Skeletal muscle tissue (tissue), 3 donors: ENCODE measurements at regions not wholly inside any gene's neighbourhood (a gene's known extent, or its start where the extent isn't known, plus 50 kb on each side); places are given as distances from the start of the nearest gene placed in this dataset.

Experiments used
- H3K27ac ChIP-seq: one replicate; pipeline ENCODE4 v1.7.0; 2013; ENCODE audit warnings: mild to moderate bottlenecking, low read depth, low read length, inconsistent platforms
- H3K27me3 ChIP-seq, 3 donors: one replicate each; pipeline ENCODE4 v1.7.0; 2013; ENCODE audit warnings: low read length in 3 of 3; ENCODE audit not compliant: control insufficient read depth in 3 of 3, insufficient read depth in 3 of 3
- H3K36me3 ChIP-seq, 3 donors: one replicate each; pipeline ENCODE4 v1.7.0; 2013; ENCODE audit warnings: low read length in 3 of 3; ENCODE audit not compliant: control insufficient read depth in 3 of 3, insufficient read depth in 3 of 3
- H3K4me1 ChIP-seq, 3 donors: one replicate each; pipeline ENCODE4 v1.7.0; 2013; ENCODE audit warnings: low read length in 3 of 3, mild to moderate bottlenecking in 3 of 3; ENCODE audit not compliant: control insufficient read depth in 3 of 3, insufficient read depth in 3 of 3
- H3K4me3 ChIP-seq, 3 donors: one replicate each; pipeline ENCODE4 v1.7.0; 2013; ENCODE audit warnings: low read length in 3 of 3
- H3K9ac ChIP-seq, 3 donors: one replicate each; pipeline ENCODE4 v1.7.0; 2013; ENCODE audit warnings: low read length in 3 of 3, mild to moderate bottlenecking in 3 of 3, moderate library complexity in 2 of 3, low read depth in 1 of 3
- H3K9me3 ChIP-seq, 3 donors: one replicate each; pipeline ENCODE4 v1.7.0; 2013; ENCODE audit warnings: low read length in 3 of 3; ENCODE audit not compliant: control insufficient read depth in 3 of 3
- donor health status: Osteomylitis.

DNA sequence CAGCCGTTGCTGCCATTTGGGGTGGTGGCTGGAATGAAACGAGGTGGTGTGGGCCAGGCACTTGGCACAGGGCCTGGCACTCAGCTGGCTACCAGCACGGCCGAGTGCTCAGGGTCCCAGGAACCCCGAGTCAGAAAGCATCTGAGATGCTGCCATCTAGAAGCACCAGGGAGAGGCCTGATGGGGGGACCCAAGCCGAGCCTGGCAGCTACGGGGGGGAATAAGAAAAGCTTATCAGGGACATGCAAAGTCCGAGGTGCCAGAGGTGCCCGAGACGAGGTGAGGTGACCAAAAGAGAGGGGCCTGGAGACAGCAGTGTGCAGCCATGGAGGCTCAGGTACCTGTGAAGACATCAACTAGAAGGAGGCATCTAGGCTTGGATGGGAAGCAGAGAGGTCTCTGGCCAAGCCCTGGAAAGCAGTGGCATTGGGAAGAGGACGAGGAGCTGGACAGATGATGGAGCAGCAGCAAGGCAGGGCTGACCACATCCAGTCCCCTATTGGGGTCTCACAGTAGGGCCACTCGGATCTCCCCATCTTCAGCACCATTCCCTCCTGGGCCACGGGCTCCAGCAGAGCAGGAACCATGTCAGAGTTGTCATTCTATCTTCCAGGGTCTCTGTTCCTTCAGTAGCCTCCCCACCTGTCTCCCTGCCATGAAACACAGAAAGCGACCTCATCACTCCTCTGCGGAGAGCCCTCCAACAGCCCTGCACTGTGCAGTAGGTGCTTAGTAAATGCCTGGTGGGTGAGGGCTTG, 59.3 kb upstream of the DIO3 start:
- Histone ChIP-seq H3K4me3 (no peak overlapping the region), H3K36me3 (no peaks in the 10 kb centered on the region), H3K9ac (no peak overlapping the region), H3K4me1 (peaks cover 3 to 9% (median 4%) of the 10 kb centered on the region in 3 donors), H3K9me3 (peaks cover 0 to 7% (median 6%) of the 10 kb centered on the region in 3 donors), H3K27ac (no peak overlapping the region), H3K27me3 (peaks cover 18 to 45% (median 30%) of the 10 kb centered on the region in 3 donors)

DNA sequence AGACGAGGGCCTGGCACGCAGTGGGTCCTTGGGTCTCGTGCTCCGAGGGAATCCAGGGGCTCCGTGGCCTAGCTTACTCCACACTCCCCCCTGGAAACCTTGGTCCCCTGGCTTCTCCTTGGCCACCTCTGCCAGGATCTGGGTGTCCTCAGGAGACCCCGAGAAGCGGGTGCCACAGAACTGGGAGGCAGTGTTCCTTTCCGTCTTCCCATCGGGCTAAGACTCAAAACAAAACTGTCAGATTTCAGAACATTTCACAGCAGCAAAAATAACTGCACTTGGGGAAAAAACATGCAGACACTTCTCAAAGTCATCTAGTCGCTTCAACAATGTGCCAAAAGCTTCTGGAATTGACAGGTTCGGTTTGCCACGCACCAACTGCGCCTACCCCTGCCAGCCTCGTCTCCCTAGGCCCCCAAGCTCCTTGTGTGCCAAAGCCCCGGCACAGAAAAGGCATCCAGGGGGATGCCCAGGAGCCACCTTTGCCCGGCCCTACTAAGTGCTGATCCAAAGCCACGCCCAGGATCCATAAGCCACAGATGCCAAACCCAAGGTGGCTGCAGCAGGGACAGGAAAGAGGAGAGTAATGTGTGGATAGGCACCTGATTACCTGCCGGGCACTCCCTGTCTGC, 58.4 kb upstream of the DIO3 start:
- Histone ChIP-seq H3K9me3 (peaks cover 0 to 7% (median 6%) of the 10 kb centered on the region in 3 donors), H3K4me3 (no peak overlapping the region), H3K9ac (no peak overlapping the region), H3K27me3 (peaks cover 13 to 52% (median 34%) of the 10 kb centered on the region in 3 donors), H3K27ac (no peak overlapping the region), H3K4me1 (peaks cover 3 to 6% (median 6%) of the 10 kb centered on the region in 3 donors), H3K36me3 (no peaks in the 10 kb centered on the region)

DNA sequence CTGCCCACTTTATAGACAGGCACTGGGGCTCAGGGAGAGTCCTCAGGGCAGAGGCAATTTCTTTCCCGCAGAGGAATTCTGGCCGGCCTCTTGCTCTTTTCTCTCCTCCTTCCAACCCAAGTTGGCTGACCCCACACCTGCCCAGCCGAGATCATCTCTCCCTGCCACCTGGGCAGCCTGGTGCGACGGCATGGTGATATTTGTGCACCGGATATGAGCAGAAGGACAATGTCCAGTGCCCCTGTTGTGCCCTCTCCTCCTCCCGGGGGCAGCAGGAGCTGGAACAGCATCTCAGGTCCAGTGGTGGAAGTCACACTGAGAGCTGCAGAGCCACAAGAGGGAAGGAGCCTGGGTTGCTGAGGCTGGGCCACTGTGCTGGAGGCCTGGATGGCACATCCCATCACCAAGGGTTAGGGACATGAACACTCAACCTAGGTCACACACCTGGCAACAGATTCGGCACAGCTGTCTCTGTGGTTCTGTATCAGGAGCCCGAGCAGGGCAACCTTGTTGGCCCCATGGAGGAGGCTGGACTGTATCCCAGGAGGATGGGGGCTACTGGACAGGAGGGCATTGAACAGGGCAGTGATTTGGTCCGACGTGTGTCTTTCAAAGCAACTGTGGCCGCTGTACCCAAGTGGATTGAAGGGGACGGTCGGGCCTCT, 57.7 kb upstream of the DIO3 start:
- peaks cover 13 to 54% (median 34%) of the 10 kb centered on the region in 3 donors for H3K27me3 ChIP-seq
- peaks cover 2 to 6% (median 3%) of the 10 kb centered on the region in 3 donors for H3K4me1 ChIP-seq
- H3K9ac ChIP-seq: no peak overlapping the region

DNA sequence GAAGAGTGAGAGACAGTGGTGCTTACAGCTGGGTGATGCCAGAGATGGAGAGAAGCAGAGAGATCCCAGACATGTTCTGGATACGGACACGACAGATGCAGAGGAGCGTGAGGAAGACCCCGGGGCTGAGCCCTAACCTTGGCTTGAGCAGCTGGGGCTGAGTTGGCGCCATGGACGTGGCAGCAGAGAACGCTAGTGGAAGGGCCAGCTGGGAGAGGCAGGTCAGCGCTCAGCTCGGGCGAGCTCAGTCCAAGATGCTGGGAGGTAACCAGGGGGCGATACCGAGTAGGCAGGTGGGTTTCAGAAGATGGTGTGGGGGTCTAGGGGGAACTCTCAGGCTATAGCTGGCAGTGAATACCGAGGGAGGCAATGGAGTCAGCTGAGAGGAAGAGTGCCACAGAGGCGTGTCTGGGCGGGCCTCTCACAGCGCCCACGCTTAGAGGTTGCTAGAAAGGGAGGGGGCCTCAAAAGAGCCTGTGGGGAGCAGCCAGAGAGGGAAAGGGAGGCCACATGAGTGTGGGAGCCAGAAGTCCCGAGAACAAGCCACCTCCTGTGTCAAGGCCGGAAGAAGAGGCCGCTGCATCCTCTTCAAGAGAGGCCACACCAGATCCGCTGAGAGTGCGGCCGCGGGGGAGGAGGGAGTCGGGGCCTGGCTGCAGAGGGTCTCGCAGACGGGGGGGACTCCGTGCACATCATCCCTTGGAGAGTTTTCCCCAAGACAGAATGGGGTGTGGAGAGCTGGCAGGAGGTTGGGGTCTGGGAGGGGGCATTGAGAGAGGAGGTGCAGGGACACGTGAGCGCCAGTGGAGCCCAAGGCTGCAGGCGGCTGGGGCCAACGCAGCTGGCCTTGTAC, 57.0 kb upstream of the DIO3 start:
- Histone ChIP-seq H3K27ac (no peak overlapping the region), H3K36me3 (no peaks in the 10 kb centered on the region), H3K9ac (no peak overlapping the region), H3K27me3 (peaks cover 13 to 55% (median 41%) of the 10 kb centered on the region in 3 donors), H3K9me3 (peaks cover 0 to 7% (median 6%) of the 10 kb centered on the region in 3 donors), H3K4me3 (no peak overlapping the region), H3K4me1 (peaks cover 0 to 6% (median 0%) of the 10 kb centered on the region in 3 donors)

More for the DNA sequence above, 57.7 kb upstream of the DIO3 start:
- Histone ChIP-seq H3K27ac (no peak overlapping the region), H3K9me3 (peaks cover 0 to 7% (median 6%) of the 10 kb centered on the region in 3 donors), H3K36me3 (no peaks in the 10 kb centered on the region), H3K4me3 (no peak overlapping the region)

DNA sequence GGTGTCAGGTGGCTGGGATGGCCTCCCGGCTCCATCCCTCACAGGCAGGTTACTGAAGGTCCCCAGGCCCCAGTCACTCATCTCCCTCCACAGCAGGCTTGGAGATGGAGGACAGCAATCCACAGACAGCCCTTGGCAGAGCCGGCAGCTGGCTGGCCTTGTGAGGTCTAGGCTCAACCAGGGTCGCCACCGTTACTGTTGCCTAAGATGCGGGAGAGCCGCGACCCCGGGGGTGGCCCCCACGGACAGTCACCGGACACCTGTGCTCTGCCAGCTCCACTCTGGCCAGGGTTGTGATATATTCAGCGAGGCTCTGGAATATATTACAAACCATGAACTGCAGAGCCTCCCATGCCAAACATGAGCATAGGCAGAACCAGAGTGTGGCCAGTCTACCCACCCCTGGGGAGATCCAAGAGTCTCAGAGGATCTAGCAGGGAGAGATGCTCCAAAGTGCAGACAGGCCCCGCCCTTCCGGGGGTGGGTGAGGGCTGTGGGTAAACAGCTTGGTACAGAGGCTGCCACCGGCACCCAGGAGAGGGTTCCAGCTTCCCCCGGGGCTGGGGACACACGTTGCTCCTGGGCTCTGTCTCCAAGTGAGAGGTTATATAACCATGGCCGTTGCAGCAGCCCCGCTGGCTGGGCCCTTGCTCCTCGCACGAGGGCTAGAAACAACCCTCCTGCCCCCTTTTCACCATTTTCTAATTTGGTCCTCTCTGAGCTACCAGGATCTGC, 55.9 kb upstream of the DIO3 start:
- Histone ChIP-seq H3K4me3 (no peak overlapping the region), H3K9ac (no peak overlapping the region), H3K27me3 (peaks cover 13 to 49% (median 41%) of the 10 kb centered on the region in 3 donors), H3K9me3 (peaks cover 0 to 7% (median 6%) of the 10 kb centered on the region in 3 donors), H3K4me1 (peaks cover 0 to 6% (median 0%) of the 10 kb centered on the region in 3 donors), H3K27ac (no peak overlapping the region), H3K36me3 (no peaks in the 10 kb centered on the region)

DNA sequence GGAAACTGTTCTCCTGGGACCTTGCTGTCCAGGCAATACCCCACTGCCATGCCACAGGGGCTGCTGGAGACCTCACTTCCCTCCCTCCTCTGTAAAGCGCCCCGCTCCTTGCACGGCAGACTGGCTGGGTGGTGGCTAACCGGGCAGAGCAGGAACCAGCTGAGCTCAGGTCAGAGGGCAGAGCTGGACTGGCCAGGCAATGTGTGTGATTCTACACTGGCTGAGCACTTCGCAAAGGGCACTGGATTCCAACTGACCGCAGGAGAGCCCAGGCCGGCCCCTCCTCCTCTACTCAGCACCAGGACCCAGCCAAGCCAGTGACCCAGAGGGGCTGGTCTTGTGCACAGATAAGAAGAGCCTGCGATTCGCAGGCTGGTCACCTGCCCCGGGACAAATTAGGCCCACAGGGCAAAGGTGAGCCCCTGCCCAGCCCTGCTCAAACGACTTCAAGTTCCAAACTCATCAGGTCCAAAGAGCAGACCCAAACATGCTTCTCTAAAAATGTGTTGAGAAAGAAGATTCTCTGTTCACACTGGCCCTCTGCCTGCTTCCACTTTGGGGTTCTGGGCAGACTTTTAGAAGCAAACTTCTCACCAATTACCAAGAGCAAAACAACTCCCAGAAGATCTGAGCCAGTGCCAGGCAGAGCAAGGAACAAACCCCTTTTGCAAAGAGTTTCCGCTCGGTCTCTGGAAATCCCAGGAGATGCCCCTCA, 54.9 kb upstream of the DIO3 start:
- H3K4me3 ChIP-seq: no peak overlapping the region
- no peaks in the 10 kb centered on the region for H3K36me3 ChIP-seq
- peaks cover 10 to 41% (median 41%) of the 10 kb centered on the region in 3 donors for H3K27me3 ChIP-seq

GRCh38 chr14:101506926-101507835, 54.1 kb upstream of the DIO3 start:
- Histone ChIP-seq H3K27me3 (peaks cover 5 to 39% (median 35%) of the 10 kb centered on the region in 3 donors), H3K9ac (no peak overlapping the region), H3K36me3 (no peaks in the 10 kb centered on the region), H3K4me1 (peaks cover 0 to 6% (median 0%) of the 10 kb centered on the region in 3 donors), H3K27ac (no peak overlapping the region), H3K9me3 (peaks cover 0 to 7% (median 6%) of the 10 kb centered on the region in 3 donors), H3K4me3 (no peak overlapping the region)

More for the DNA sequence above, 54.9 kb upstream of the DIO3 start:
- H3K27ac ChIP-seq: no peak overlapping the region
- peaks cover 0 to 7% (median 6%) of the 10 kb centered on the region in 3 donors for H3K9me3 ChIP-seq
- H3K9ac ChIP-seq: no peak overlapping the region
- peaks cover 0 to 6% (median 0%) of the 10 kb centered on the region in 3 donors for H3K4me1 ChIP-seq

DNA sequence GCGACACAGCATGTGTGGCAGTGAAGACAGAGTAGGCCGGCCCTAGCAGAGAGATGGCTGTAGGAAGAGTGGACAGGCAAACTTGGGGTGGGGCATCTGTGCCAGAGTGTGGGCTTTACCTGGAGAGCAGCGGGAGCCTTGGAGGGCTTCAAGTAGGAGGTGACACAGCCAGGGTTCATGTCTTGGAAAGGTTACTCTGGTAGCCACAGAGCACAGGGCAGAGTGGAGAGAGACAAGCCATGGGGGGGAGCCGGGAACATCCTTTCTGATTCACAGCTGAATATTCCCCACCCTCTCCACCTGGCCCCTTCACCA, 53.5 kb upstream of the DIO3 start:
- Histone ChIP-seq H3K27ac (no peak overlapping the region), H3K9ac (no peak overlapping the region), H3K27me3 (peaks cover 3 to 33% (median 33%) of the 10 kb centered on the region in 3 donors), H3K4me1 (peaks cover 0 to 6% (median 0%) of the 10 kb centered on the region in 3 donors), H3K36me3 (no peaks in the 10 kb centered on the region), H3K4me3 (no peak overlapping the region), H3K9me3 (peaks cover 0 to 7% (median 4%) of the 10 kb centered on the region in 3 donors)
